ENCODE measurements at regions not wholly inside any gene's neighbourhood (a gene's known extent, or its start where the extent isn't known, plus 50 kb on each side); places are given as distances from the start of the nearest gene placed in this dataset.

DNA sequence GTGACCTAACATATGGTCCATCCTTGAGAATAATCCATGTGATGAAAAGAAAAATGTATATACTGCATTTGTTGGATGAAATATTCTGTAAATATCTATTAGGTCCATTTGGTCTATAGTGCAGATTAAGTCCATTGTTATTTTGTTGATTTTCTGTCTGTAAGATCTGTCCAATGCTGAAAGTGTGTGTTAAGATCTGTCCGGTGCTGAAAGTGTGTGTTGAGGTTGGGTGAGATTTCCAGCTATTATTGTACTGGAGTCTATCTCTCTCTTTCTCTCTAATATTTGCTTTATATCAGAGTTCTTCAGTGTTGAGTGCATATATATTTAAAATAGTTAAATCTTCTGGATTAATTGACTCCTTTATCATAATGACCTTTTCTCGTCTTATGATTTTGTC is 828.8 kb upstream of the CRIM1 start:
- Histone ChIP-seq H4K5ac (ENCODE audit: insufficient read length, low read depth, low read length) (no peak overlapping the region), H3K18ac (ENCODE audit: extremely low read depth, low read length) (no peak overlapping the region), H3K4me2 (ENCODE audit: insufficient read depth in 1 of 2, low read depth in 2 of 2, low read length in 2 of 2) (no peak overlapping the region), H2BK5ac (ENCODE audit: low read depth, low read length) (no peak overlapping the region), H3K79me1 (ENCODE audit: low read depth, low read length) (no peaks in the 10 kb centered on the region), H4K8ac (ENCODE audit: extremely low read depth, insufficient read depth, low read length) (no peak overlapping the region), H3K14ac (ENCODE audit: insufficient read length) (no peak overlapping the region), H3K23ac (ENCODE audit: insufficient read length) (no peak overlapping the region), H2BK12ac (ENCODE audit: low read depth, low read length) (no peak overlapping the region), H2BK120ac (replicated peaks; ENCODE audit: low read depth, low read length) (no peak overlapping the region), H2BK20ac (ENCODE audit: low read length) (no peak overlapping the region), H2AK5ac (ENCODE audit: low read depth, low read length) (no peak overlapping the region), H3K4me1 (replicated peaks in 1 of 4; ENCODE audit: control insufficient read depth in 3 of 4, insufficient read depth in 4 of 4, low read length in 3 of 4) (peaks cover 0 to 2% (median 0%) of the 10 kb centered on the region in 4 experiments; a peak in 2 of 7 replicates), H3K27ac (ENCODE audit: low read depth, low read length) (no peak overlapping the region), H3K9ac (replicated peaks in 1 of 4; ENCODE audit: extremely low read depth in 1 of 4, low read depth in 3 of 4, low read length in 3 of 4) (no peak overlapping the region), H3K79me2 (ENCODE audit: control insufficient read depth in 1 of 2, insufficient read depth in 2 of 2, low read length in 2 of 2) (no peaks in the 10 kb centered on the region), H3K23me2 (ENCODE audit: low read depth, low read length) (no peaks in the 10 kb centered on the region), H3K56ac (replicated peaks; ENCODE audit: insufficient read length, low read depth, low read length) (no peak overlapping the region), H2BK15ac (ENCODE audit: low read length) (no peak overlapping the region), H3K36me3 (ENCODE audit: control insufficient read depth in 2 of 4, insufficient read depth in 4 of 4, low read length in 3 of 4) (peaks cover 0 to 2% (median 0%) of the 10 kb centered on the region in 4 experiments; a peak in 2 of 8 replicates), H3K27me3 (replicated peaks in 1 of 4; ENCODE audit: control insufficient read depth in 3 of 4, extremely low read depth in 1 of 4, insufficient read depth in 3 of 4, low read length in 3 of 4) (no peaks in the 10 kb centered on the region), H3K4ac (replicated peaks; ENCODE audit: insufficient read length, low read depth, low read length) (no peak overlapping the region), H3K4me3 (ENCODE audit: extremely low read depth in 1 of 4, insufficient read depth in 2 of 4, low read depth in 3 of 4, low read length in 4 of 4) (no peak overlapping the region), H2AFZ (ENCODE audit: low read length) (no peak overlapping the region), H4K20me1 (replicated peaks in 1 of 2; ENCODE audit: control insufficient read depth in 1 of 2, insufficient read depth in 2 of 2, low read length in 2 of 2) (no peaks in the 10 kb centered on the region), H4K91ac (replicated peaks; ENCODE audit: insufficient read length, low read length) (no peak overlapping the region), H3K9me3 (ENCODE audit: insufficient read depth in 2 of 2, low read depth in 1 of 2, low read length in 1 of 2) (peaks cover 13 to 18% of the 10 kb centered on the region in 2 experiments; a peak in 3 of 4 replicates)
- 98% methylated on average over 2 of the region's 2 CpGs; no CpG with 5 or more reads in 1 of the 2 experiments for WGBS, 2 experiments (ENCODE audit: extremely low coverage in 1 of 2, insufficient coverage in 1 of 2, insufficient read length in 1 of 2, insufficient replicate concordance in 2 of 2, low coverage in 1 of 2, low lambda C conversion rate in 2 of 2, missing lambda C conversion rate in 1 of 2)
- no peak for FAIRE-seq
- ChIA-PET CTCF (ENCODE audit: partially characterized antibody) (no interaction called here), POLR2A (ENCODE audit: partially characterized antibody) (no interaction called here)
- DNase-seq (ENCODE audit: low read depth in 1 of 2, low spot score in 2 of 2) = no peak
- TF ChIP-seq TCF12 (IDR thresholded peaks at IDR 0.05; ENCODE audit: low read depth, low read length) = no peak
- no peak for TF ChIP-seq KDM1A (IDR thresholded peaks at IDR 0.05; ENCODE audit: borderline replicate concordance, low read length)
- no peak for TF ChIP-seq FOSL1 (IDR thresholded peaks at IDR 0.05; ENCODE audit: insufficient read depth, low read depth, low read length)
- no peak for TF ChIP-seq SP4 (IDR thresholded peaks at IDR 0.05; ENCODE audit: low read length)
- TF ChIP-seq CEBPB (IDR thresholded peaks at IDR 0.05; ENCODE audit: low read depth, low read length) = no peak
- TF ChIP-seq EZH2 (IDR thresholded peaks at IDR 0.05; ENCODE audit: low read depth, low read length, severe bottlenecking) = no peak
- no peak for TF ChIP-seq YY1 (IDR thresholded peaks at IDR 0.05; ENCODE audit: low read depth, low read length)
- no peak for TF ChIP-seq ZNF274 (IDR thresholded peaks at IDR 0.05; ENCODE audit: borderline replicate concordance, extremely low read depth, low read length)
- TF ChIP-seq NANOG (IDR thresholded peaks at IDR 0.05; ENCODE audit: insufficient read depth, low read depth, low read length, poor library complexity, severe bottlenecking) = no peak
- TF ChIP-seq SUZ12 (IDR thresholded peaks at IDR 0.05; ENCODE audit: low read length) = no peak

All from H1 (cell line).